GM21717 (cell line): ENCODE measurements at regions not wholly inside any gene's neighbourhood (a gene's known extent, or its start where the extent isn't known, plus 50 kb on each side); places are given as distances from the start of the nearest gene placed in this dataset.
"Not testable (repeated sequence)": the region's sequence is repeated elsewhere in the genome, so short reads cannot be mapped to it uniquely, and the experiment has no call there.

ENCODE experiments used
- ATAC-seq: cut with Tn5 transposase; IDR thresholded peaks from one replicate; pipeline ENCODE4 v1.9.1; 2021; ENCODE audit warnings: mild to moderate bottlenecking, moderate library complexity; ENCODE audit not compliant: unreplicated experiment

DNA sequence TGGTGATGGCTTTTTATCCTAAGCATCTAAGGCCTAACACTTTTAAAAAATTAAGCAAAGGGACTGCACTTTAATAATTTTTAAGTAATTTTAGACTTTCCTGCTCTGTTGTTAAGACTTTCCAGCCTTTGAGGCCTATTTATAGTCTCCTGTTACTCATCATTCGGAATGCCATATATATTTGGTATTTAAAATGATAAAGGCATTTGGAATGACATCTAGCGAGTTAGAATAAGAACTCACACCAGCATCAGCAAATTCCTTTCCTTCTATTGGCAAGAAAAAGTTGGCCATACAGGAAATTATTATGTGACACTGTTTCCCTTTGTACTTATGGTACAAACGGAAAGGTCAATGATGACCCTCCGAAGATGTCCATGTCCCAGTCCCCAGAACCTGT, 88.1 kb upstream of the STMND1 start:
- ATAC-seq, result no peak

DNA sequence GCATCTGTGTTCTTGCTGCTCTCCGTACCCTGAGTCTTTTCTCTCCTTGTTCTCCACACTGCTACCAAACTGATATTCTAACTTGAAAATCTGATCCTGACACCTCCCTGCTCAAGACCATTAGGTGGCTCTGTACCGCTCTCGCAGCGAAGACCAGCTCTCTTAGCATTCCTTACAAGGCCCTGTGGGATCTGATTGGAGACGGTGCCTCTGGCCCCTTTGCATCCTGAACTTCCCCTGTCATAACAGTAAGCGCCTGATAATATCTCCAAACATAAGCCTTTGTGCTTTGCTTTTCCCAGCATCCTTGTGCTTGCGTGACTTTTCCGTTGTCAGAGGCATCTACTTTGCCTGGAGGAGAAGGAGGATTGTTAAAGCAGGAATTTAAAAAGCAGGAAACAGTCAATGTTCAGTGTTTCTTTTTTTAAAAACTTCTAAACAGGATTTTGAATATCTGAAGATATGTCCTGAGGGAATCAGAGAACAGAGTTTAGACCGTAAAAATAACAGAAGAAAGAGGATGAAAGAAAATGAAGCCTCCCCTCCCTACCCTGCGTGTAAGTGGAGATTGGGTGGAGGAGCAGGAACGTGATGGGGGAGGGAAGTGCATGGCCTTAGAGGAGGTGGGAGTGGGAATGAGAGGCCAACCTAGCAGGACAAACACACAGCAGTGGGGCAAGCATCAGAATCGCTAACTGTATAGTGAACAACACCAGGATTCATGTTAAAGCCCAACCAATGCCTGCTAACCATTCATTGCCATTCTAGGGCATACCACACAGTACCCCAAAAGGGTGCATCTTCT, 89.2 kb upstream of the STMND1 start:
- no peak for ATAC-seq

DNA sequence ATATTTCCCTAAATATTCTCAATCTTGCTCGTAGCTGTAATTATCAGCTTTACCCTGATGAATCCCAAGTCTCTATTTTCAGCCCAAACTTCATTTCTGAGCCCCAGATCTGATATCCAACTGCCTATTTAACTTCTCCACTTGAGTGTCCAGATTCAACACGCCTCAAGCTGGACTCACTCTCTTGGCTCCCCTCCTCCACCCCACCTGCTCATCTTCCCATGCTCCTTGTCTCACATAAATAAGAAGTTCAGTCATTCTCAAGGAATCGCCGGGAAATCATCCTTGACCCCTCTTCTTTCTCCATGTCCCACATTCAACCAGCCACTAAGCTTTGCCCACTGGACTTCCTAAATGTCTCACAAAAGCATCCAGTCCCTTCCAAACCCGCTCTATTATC, 89.9 kb upstream of the STMND1 start:
- no peak for ATAC-seq

DNA sequence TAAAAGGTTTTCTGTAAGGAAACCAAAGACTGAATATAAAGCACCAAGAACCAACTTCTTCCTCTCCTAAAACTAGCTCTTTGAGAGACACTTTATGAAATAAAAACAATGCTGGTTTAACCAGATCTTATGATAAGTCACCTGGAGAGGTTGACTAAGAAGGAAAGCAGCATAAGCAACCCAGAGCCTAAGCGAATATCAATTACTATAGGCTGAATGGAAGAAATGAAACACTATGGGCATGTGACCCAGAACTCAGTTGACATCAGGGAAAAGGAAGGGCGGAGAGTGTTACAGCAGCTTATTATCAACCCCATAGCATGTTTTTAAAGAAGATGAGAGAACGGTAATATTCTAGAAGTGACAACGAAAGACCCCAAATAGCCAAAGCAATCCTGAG, 94.1 kb upstream of the STMND1 start:
- ATAC-seq, result no peak

DNA sequence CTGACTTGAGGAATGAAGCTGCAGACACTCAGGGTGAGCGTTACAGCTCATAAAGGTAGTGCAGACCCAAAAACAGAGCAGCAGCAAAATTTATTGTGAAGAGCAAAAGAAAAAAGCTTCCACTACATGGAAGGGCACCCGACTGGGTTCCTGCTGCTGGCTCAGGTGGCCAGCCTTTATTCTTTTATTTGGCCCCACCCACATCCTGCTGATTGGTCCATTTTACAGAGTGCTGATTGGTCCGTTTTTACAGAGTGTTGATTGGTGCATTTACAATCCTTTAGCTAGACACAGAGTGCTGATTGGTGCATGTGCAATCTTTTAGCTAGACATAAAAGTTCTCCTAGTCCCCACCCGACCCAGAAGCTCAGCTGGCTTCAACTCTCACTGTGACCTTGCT, 95.3 kb upstream of the STMND1 start:
- no peak for ATAC-seq

DNA sequence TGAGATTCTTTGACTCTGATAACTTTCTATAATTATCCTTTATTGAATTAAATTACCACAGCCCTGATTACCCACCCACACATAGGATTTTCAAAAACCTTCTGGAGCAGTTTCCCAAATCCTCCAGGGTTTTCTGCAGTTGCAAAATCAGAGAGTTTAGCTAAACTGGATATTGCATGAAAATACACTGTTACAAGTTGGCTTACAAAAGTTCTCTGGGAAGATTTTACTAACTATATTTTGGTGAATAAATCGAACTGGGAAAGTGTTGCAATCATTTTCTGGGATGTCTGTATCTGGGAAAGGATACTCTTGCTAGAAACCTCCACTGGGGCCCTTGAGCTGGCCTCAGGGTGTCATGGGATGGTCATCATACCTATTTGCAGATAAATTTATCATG, 97.6 kb upstream of the STMND1 start:
- ATAC-seq, result no peak

DNA sequence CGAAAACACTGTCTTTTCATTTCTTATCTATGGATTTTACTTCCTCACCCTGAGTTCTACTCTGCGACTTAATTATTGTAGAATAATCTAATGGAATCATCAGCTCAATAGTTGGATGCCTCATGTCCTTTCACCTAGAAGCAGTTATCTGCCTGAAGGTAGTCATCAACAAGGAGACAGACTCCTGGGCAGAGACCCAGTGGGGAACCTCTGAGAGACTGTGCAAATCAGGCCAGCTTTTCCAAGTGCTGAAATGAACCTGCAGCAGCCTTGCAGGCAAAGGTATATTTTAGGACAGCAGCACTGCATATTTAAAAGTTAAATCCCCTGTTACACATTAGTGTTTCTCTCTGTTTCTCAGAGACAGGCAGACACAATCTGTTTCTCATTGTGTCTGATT, 99.7 kb upstream of the STMND1 start:
- ATAC-seq, result no peak

DNA sequence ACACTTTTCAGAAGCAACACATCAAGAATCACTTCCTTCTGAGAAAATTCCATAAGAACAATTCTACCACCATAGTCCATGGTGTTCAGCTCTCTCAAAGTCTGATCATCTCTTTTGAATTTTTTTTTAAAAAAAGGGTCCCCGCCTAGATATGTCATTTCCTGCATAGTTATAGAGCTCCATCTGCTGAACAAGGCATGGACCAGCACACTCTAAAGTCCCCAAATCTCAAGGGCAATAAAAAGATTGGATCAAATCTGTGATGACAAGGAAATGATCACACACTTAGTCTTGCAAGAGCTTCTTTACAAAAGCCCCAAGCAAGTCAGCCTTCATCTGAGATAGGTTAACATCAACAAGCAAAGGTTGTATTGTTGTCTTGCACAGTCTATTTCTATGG, 100.7 kb upstream of the STMND1 start:
- ATAC-seq, result no peak

DNA sequence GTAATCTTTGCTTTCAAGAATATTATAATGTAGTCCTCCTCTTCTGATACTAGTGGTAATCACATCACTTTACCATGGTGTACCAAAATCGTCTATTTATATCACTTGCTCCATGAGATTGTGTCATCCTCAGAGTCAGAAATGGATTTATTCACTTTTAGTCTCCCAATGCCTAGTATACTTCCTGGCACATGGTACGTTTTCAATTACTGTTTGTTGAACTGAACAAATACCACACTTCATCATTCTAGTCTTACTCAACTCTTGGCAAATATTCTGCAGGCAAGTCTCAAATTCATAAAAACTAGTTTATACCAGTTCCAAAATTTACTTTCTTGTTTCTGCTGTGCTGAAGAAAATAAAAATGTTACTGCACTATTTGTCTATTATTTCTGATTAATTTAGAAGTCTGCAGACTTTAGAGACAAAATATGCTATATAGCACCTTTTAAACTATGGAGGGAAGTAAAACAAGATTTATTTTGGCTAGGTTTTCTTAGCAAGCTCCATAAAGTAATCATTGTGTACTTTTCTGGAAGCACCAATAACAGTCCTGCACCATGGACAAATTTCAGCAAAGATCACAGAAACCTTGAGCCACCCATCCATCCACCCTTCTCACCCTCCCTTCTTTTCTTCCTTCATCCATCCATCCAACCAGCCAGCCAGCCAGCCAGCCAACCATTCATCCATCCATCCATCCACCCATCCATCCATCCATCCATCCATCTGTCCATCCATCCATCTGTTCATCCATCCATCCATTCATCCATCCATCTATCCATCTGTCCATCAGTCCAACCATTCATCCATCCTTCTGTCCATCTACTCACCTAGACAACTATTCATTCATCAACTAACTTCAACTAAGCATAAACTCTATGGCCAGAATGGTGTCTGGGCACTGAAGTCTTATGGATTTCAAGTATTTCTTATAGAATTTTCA, 102.1 kb upstream of the STMND1 start:
- ATAC-seq, result no peak

DNA sequence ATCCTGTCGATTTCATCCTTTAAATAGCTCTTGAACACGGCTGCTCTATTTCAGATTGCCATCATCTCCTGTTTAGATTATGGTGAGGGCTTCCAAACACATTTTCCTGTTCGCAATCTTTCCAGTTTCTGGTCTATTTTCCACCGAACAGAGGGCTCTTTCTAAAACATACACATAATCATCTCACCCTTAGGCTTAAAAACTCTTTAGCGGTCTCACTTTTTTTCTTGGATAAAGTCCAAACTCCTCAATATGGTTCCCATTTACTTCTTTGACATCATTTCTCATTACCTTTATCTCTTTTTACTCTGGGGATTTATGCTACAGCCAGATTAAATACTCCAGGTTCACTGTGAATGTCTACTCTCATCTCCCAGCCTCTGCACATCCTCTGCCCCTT, 103.4 kb upstream of the STMND1 start:
- no peak for ATAC-seq

DNA sequence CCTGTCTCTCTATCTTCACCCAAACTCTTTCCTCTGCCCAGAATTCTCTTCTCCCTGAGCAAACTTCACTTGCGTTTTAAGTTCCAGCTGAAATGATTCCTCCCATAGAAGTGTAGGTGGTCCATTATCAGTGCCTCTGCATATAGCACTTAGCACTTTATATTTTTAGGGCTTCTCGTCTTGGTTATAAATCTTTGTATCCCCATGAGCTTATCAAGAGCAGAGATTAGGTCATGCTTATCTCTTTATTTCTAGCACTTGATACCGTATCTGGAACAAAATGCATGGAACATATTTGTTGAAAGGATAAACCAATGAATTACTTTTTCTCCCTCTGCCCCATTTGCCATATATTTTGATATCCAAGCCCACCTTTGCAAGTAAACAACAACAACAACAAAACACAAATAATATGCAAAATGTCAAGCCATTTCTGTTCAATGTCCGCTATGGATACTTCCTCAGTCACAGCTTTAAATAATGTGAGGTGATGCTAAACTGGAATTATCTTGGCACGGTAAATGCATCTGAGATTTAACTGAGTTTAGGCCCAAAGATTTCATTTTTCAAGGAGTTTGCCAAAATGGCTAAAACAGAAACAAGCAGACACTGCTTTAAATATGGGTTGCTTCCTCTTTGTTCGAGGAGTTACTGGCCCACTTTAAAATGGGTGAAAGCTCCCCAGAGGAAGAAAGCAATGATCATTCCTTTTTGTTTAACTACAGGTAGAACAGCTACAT, 106.2 kb upstream of the STMND1 start:
- ATAC-seq, result no peak

DNA sequence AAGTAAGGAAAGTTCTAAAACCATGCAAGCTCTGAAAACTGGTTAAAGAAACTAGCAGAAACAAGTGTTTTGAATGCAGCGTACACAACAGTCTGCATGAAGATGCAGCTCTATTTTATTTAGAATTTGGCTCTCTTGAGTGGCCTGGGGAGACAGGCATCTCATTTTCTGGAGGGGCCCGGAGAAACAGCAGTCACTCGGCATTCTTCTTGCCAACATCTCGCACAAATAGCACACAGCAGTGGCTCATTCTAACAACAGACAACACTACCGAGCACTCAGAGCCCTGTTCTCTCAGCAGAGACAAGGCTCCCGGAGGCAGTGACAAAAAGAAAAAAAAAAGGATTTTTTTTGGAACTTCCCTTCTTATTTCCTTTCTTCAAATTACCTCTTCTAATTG, 108.5 kb upstream of the STMND1 start:
- ATAC-seq, result no peak

DNA sequence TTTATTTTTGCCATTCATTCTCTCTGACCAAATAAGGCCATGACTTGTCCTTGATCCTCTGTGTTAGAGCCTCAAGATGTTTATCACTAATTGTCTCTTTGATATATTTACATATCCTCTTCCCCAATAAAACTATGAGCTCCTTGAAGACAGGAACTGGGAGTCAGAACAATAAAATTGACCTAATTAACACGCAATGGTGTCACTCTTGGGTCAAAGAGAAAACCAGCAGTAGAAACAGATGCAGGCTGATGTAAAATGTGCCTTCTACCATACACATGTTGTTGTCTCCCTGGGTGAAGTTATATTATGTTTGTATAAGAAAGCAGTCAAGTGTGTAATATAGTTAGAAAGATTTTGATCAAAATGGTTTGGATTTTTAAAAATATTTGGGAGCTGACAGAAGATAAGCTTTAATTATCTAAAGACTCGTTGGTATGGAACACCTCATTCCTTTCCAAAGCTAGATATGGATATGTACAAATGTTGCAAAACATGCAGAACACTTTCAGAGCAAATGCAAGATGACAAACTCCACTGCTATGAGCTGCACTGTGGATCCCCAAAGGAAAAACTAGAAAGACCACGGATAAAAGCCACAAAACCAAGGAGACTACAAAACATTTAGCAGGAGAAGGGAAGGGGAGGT, 109.7 kb upstream of the STMND1 start:
- no peak for ATAC-seq

DNA sequence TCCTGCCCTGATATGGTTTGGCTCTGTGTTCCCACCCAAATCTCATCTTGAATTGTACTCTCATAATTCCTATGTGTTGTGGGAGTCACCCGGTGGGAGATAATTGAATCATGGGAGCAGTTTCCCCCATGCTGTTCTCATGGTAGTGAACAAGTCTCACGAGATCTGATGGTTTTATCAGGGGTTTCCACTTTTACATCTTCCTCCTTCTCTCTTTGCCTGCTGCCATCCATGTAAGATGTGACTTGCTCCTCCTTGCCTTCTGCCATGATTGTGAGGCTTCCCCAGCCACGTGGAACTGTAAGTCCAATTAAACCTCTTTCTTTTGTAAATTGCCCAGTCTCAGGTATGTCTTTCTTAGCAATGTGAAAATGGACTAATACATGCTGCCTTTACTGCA, 111.9 kb upstream of the STMND1 start:
- ATAC-seq, result not testable (repeated sequence)

DNA sequence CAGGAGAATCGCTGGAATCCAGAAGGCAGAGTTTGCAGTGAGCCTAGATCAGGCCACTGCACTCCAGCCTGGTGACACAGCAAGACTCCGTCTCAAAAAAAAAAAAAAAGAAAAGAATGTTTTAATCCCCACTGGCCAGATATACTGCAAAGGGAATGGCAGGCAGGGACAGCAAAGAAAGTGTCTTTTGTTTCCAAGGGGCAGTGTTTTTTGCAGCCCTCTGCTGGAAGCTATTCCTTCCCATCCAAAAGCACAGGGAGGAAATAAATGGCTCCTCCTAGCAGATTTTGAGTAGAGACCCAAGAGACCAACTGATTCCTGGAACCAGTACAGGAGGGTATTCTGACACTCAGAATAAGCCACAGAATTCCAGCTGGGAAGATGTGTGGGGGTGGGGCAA, 112.5 kb upstream of the STMND1 start:
- ATAC-seq, result no peak

DNA sequence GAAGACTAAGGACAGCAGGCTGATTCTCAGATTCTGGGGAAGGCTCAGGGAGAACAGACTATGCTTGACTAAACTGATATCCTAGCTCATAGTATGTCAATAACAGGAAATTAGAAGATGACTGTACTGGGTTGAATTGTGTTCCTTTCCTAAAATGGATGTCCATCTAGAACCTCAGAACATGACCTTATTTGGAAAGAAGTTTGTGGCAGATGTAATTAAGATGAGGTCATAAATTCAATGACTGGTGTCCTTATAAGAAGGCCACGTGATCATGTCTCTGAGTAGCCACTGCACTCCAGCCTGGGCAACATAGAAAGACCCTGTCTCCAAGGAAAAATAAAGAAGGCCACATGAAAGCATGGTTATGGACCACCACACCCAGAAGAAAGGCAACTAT, 113.9 kb upstream of the STMND1 start:
- ATAC-seq, result no peak

DNA sequence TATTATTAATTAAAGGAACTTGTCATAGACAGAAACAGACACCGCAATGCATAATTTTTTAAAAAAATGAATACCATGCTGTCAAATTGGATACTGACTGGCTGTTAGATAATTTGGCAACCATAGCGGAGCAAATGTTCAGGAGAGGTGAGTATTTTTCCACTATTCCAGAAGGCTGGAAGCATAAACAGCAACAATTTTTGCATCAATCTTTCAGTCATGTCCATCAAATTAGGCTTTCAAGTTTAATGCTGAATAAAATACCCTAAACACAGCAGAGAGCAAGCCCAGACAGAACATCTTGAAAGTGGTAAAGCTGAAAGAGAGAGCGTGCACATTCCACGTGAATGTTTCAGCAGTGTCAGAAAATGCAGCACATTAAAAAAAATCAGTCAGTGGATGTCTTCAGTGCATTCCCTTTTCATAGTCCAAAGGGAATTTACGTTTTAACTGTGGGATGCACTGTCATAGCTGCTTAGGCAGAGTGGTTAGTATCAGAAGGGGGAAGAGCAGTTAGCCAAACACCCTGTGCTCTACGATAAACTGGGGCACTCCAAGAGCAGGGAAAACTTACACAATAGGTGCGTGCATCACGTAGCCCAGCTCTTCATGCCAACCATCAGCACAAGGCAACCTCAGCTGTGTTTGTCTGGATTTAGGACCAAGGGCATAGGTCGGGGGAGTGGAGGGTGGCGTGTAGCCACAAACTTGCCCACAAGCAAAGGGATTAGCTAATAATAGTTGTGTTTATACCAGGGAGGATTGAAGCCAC, 116.2 kb upstream of the STMND1 start:
- no peak for ATAC-seq

DNA sequence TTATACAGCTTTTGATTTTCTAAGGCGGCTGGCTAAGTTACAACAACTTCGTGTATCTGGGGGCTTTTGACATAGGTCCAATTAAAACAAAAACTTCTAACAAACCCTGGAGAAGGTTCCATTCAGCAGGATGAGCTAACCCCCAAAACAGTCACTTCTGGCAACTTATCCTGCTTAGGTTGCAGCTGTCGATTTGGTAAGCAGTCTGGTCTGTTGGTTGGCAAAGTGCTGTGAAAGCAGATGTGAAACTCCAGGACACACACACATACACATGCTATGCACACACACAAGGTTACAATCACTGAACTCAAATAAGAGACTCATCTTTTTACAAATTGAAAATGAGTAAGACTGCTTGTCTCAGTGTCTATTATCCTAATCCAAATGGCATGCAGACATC, 119.0 kb upstream of the STMND1 start:
- ATAC-seq, result no peak

DNA sequence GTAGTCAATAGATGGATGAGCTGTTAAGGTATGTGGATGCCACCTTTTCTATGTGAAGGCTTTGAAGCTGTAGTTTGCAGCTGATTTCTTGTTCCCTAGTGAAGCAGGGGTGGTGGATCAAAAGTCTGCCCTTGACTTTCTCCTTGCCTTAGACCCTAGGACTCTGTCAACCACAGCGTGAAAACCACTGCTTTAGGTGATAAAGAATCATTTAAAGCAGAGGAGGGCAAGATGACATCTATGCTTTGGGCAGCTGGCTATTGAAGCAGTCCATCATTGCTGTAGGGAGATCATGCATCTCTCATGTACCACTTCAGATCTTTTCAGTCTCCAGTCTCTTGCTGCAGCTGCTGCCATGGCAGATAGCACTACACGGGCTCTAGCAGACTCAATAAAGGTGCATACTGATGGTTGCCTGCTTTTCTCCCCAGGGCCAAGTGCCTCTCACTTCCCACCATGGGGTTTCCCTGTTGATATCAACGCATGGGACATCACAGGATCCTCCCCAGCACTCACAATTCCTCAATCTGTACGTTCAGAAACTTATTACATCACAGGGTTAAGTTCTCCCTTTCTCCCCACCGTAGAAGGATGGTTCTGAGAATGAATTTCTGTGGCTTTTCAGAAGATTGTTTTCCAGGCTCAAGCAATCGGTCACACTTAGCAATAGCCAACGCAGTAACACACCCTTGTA, 122.0 kb upstream of the STMND1 start:
- ATAC-seq, result no peak

DNA sequence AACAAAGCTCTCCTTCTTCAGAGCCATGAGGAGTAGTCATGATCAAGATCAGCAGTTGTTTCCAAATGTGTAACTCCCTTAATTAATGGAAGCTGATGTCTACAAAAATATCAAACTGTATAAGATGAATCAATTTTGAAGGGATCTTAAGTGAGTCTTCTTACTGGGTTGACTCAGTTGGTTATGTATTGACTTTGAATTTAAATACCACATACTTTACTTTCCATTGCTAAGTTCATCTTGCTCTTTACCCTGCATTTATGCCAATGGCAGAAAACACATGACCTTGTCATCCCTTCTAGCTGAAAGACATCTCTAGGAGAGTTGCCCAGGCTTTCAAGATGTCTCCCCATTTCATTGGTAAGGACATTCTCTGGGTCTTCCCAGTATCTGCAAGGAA, 123.2 kb upstream of the STMND1 start:
- ATAC-seq, result no peak
